Lung (tissue), 11 donors: ENCODE measurements at regions not wholly inside any gene's neighbourhood (a gene's known extent, or its start where the extent isn't known, plus 50 kb on each side); places are given as distances from the start of the nearest gene placed in this dataset.

Experiments used
- ATAC-seq: fragments of 200-7000 bp; cut with Tn5 transposase; one replicate; pipeline ENCODE4 v1.9.1; 2020; ENCODE audit warnings: moderate number of reproducible peaks; ENCODE audit not compliant: insufficient read depth, low FRiP score
- DNase-seq, 3 donors: peaks; one replicate each; pipeline ENCODE4 v3.0.0-alpha.2; 2013 to 2017
- H3K27ac ChIP-seq, 2 donors: one replicate each; pipeline ENCODE4 v1.5.1; 2013; ENCODE audit warnings: mild to moderate bottlenecking in 2 of 2, moderate library complexity in 2 of 2, control low read depth in 1 of 2, inconsistent platforms in 1 of 2, low read depth in 1 of 2, low read length in 1 of 2
- H3K27me3 ChIP-seq, 3 donors: one replicate each; pipeline ENCODE4 v1.5.1; 2013; ENCODE audit warnings: low read length in 2 of 3; ENCODE audit not compliant: control insufficient read depth in 3 of 3, insufficient read depth in 3 of 3
- H3K36me3 ChIP-seq, 4 donors: one replicate each; pipeline ENCODE4 v1.5.1; 2013; ENCODE audit warnings: low read length in 4 of 4, mild to moderate bottlenecking in 1 of 4, moderate library complexity in 1 of 4; ENCODE audit not compliant: control insufficient read depth in 4 of 4, insufficient read depth in 4 of 4
- H3K4me1 ChIP-seq, 5 donors: one replicate each; pipeline ENCODE4 v1.5.1; 2013; ENCODE audit warnings: low read length in 5 of 5, mild to moderate bottlenecking in 2 of 5, moderate library complexity in 1 of 5; ENCODE audit not compliant: control insufficient read depth in 5 of 5, insufficient read depth in 5 of 5
- H3K4me3 ChIP-seq: one replicate; pipeline ENCODE4 v1.5.1; 2013; ENCODE audit warnings: mild to moderate bottlenecking, control low read depth, moderate library complexity
- H3K9ac ChIP-seq, 2 donors: one replicate each; pipeline ENCODE4 v1.5.1; 2013; ENCODE audit warnings: low read length in 2 of 2, control low read depth in 1 of 2; ENCODE audit not compliant: insufficient read depth in 1 of 2
- H3K9me3 ChIP-seq, 4 donors: one replicate each; pipeline ENCODE4 v1.5.1; 2013; ENCODE audit warnings: low read length in 3 of 4, mild to moderate bottlenecking in 1 of 4, moderate library complexity in 1 of 4; ENCODE audit not compliant: control insufficient read depth in 4 of 4, insufficient read depth in 3 of 4
- CTCF ChIP-seq: IDR thresholded peaks from 2 replicates; pipeline ENCODE4 v1.5.1; 2012; ENCODE audit warnings: mild to moderate bottlenecking; ENCODE audit errors: control extremely low read depth, extremely low read depth
- WGBS, 2 donors: extraction: QIAGEN DNeasy Blood & Tissue Kit; methylation state at CpG; one replicate each; pipeline ENCODE4 v1.1.7; 2013; 5-methylcytosine and 5-hydroxymethylcytosine counted together
- donor health status: control.
- donor health status: control.
- donor health status: Bipolar disorder and iron deficiency.
- donor health status: healthy.
- donor health status: DM: yes; HTN: yes; CAD: no.

GRCh38 chr13:108528303-108528702, 101.1 kb upstream of the MYO16 start:
- Histone ChIP-seq H3K27ac (no peak overlapping the region), H3K27me3 (no peaks in the 10 kb centered on the region), H3K9ac (no peak overlapping the region), H3K4me1 (peaks cover 0 to 21% (median 0%) of the 10 kb centered on the region in 5 donors), H3K4me3 (no peak overlapping the region), H3K36me3 (no peaks in the 10 kb centered on the region), H3K9me3 (no peaks in the 10 kb centered on the region)
- TF ChIP-seq CTCF = no peak
- ATAC-seq (no peak), DNase-seq (no peak)
- WGBS, 2 donors = 27 to 36% methylated on average over 1 to 2 of the region's 2 CpGs

- no peak for TF ChIP-seq CTCF
- no peak for DNase-seq
- Histone ChIP-seq H3K4me1 (no peaks in the 10 kb centered on the region), H3K9ac (no peak overlapping the region), H3K9me3 (peaks cover 0 to 2% (median 0%) of the 10 kb centered on the region in 4 donors), H3K36me3 (no peaks in the 10 kb centered on the region), H3K27me3 (peaks cover 0 to 3% (median 0%) of the 10 kb centered on the region in 3 donors), H3K27ac (no peak overlapping the region), H3K4me3 (no peak overlapping the region)
- 35 to 60% methylated on average over 2 of the region's 2 CpGs for WGBS, 2 donors
- ATAC-seq = no peak
These were observed 95.6 kb upstream of the MYO16 start for GRCh38 chr13:108533842-108534241.

GRCh38 chr13:108534728-108535127, 94.7 kb upstream of the MYO16 start:
- H3K36me3 ChIP-seq = no peaks in the 10 kb centered on the region
- no peak for DNase-seq
- ATAC-seq = no peak
- no peak overlapping the region for H3K4me3 ChIP-seq
- H3K9me3 ChIP-seq = peaks cover 0 to 2% (median 0%) of the 10 kb centered on the region in 4 donors
- H3K9ac ChIP-seq = no peak overlapping the region
- H3K4me1 ChIP-seq = no peaks in the 10 kb centered on the region
- H3K27me3 ChIP-seq = peaks cover 0 to 3% (median 0%) of the 10 kb centered on the region in 3 donors
- no peak overlapping the region for H3K27ac ChIP-seq
- TF ChIP-seq CTCF = no peak

GRCh38 chr13:108549934-108550333, 79.5 kb upstream of the MYO16 start:
- DNase-seq = no peak
- no peaks in the 10 kb centered on the region for H3K36me3 ChIP-seq
- 70 to 73% methylated on average over 5 of the region's 5 CpGs for WGBS, 2 donors
- H3K27ac ChIP-seq = no peak overlapping the region
- no peak overlapping the region for H3K9ac ChIP-seq
- no peaks in the 10 kb centered on the region for H3K27me3 ChIP-seq
- TF ChIP-seq CTCF = no peak
- no peak for ATAC-seq
- peaks cover 0 to 5% (median 3%) of the 10 kb centered on the region in 4 donors for H3K9me3 ChIP-seq
- no peak overlapping the region for H3K4me3 ChIP-seq
- H3K4me1 ChIP-seq = no peaks in the 10 kb centered on the region
